Naive thymus-derived CD4-positive, alpha-beta T cell (primary cell): ENCODE measurements at regions not wholly inside any gene's neighbourhood (a gene's known extent, or its start where the extent isn't known, plus 50 kb on each side); places are given as distances from the start of the nearest gene placed in this dataset.

ENCODE experiments used
- ATAC-seq: fragments of 150-1000 bp; cut with Tn5 transposase; 2 replicates; pipeline ENCODE4 v1.10.0; 2021; ENCODE audit warnings: mild to moderate bottlenecking, moderate library complexity
- CTCF ChIA-PET: fragments of 350-600 bp; sonication (Branson Sonifier 250); formaldehyde crosslinking; loops from one replicate; lab custom pipeline; 2021; ENCODE audit warnings: antibody characterized with exemption; lab: Charles Lee
- POLR2A ChIA-PET: fragments of 350-600 bp; sonication (Branson Sonifier 250); formaldehyde crosslinking; loops from one replicate; lab custom pipeline; 2021; ENCODE audit warnings: antibody characterized with exemption, inconsistent platforms; lab: Charles Lee
- DNase-seq, 9 donors: peaks; one replicate each; pipeline versions ENCODE4 v3.0.0 to v3.0.0-alpha.2; 2020 to 2022; ENCODE audit warnings: mixed read lengths in 1 of 9
- H3K27ac ChIP-seq: one replicate; pipeline ENCODE4 v1.7.0; 2013; ENCODE audit warnings: mild to moderate bottlenecking, low read depth, low read length, moderate library complexity
- H3K27me3 ChIP-seq, 2 donors: one replicate each; pipeline ENCODE4 v1.7.0; 2013; ENCODE audit warnings: low read length in 2 of 2, mild to moderate bottlenecking in 2 of 2, moderate library complexity in 2 of 2; ENCODE audit not compliant: control insufficient read depth in 2 of 2, insufficient read depth in 2 of 2
- H3K36me3 ChIP-seq, 3 experiments: 1 replicate in 2 of 3; 2 replicates in 1 of 3; pipeline ENCODE4 v1.7.0; 2013; ENCODE audit warnings: low read length in 3 of 3, mild to moderate bottlenecking in 3 of 3, moderate library complexity in 1 of 3; ENCODE audit not compliant: insufficient read depth in 3 of 3, control insufficient read depth in 2 of 3
- H3K4me1 ChIP-seq, 2 donors: one replicate each; pipeline ENCODE4 v1.7.0; 2013; ENCODE audit warnings: low read length in 2 of 2, mild to moderate bottlenecking in 2 of 2, moderate library complexity in 1 of 2; ENCODE audit not compliant: control insufficient read depth in 2 of 2, insufficient read depth in 2 of 2
- H3K4me3 ChIP-seq: 2 replicates; pipeline ENCODE4 v1.7.0; 2013; ENCODE audit warnings: mild to moderate bottlenecking, low read length
- H3K9me3 ChIP-seq, 3 experiments: 1 replicate in 2 of 3; 2 replicates in 1 of 3; pipeline ENCODE4 v1.7.0; 2013; ENCODE audit warnings: low read length in 3 of 3; ENCODE audit not compliant: control insufficient read depth in 2 of 3
- H3K27ac Mint-ChIP-seq, 9 donors: one replicate each; pipeline ENCODE4 v1.8.0; 2020 to 2022; ENCODE audit warnings: mixed read lengths in 9 of 9, mild to moderate bottlenecking in 8 of 9, moderate library complexity in 5 of 9, inconsistent platforms in 2 of 9
- H3K27me3 Mint-ChIP-seq, 5 donors: one replicate each; pipeline ENCODE4 v1.8.0; 2021 to 2022; ENCODE audit warnings: mixed read lengths in 5 of 5, mild to moderate bottlenecking in 1 of 5
- H3K36me3 Mint-ChIP-seq, 5 donors: one replicate each; pipeline ENCODE4 v1.8.0; 2020 to 2022; ENCODE audit warnings: mixed read lengths in 5 of 5, mild to moderate bottlenecking in 3 of 5, inconsistent platforms in 1 of 5
- H3K4me1 Mint-ChIP-seq, 7 donors: one replicate each; pipeline ENCODE4 v1.8.0; 2020 to 2022; ENCODE audit warnings: mixed read lengths in 7 of 7, mild to moderate bottlenecking in 3 of 7, inconsistent platforms in 1 of 7
- H3K4me3 Mint-ChIP-seq, 10 donors: one replicate each; pipeline ENCODE4 v1.8.0; 2020 to 2022; ENCODE audit warnings: mild to moderate bottlenecking in 10 of 10, mixed read lengths in 10 of 10, moderate library complexity in 6 of 10, inconsistent platforms in 2 of 10
- H3K9me3 Mint-ChIP-seq, 11 donors: one replicate each; pipeline ENCODE4 v1.8.0; 2020 to 2022; ENCODE audit warnings: mixed read lengths in 11 of 11, mild to moderate bottlenecking in 4 of 11, inconsistent platforms in 1 of 11, moderate library complexity in 1 of 11
- intact Hi-C, 2 donors: fragments of 100-400 bp; cut with micrococcal nuclease; formaldehyde crosslinking; loops; one replicate each; pipeline ENCODE4 v1.15.1; 2023

DNA sequence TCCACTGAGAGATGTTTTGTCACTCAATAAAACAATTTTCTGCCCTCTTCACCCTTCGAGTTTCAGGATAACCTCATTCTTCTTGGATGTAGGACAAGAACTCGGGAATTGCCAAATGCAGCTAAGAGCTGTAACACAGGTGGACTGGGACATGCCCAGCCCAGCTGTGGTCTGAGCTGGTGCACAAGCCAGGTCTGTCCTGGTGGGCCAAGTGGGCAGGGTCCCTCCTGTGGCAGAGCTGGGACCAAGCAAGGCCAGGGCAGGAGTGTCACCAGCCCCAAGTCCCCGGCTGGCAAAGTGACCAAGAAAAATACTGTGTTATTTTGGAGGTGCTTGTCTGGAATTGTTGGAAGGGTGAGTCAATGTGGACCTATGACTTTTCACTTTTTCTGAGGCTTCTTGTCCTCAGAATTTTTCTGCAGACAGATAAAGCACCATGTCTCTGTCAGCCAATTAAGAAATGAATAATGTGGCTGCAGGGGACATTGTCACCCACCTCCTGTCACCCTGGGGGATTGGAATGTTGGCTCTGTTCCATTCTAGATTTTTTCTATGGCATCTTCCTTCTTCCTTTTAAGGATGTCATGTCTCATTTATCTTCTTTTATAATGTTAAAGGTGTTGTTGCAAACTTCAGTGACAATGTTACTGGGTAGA, 645.2 kb upstream of the EPHA6 start:
- DNase-seq (no peak), ATAC-seq (no peak)
- CTCF ChIA-PET: no interaction called here
- Histone ChIP-seq H3K27ac (no peak overlapping the region), H3K4me3 (no peak overlapping the region), H3K9me3 (no peaks in the 10 kb centered on the region), H3K4me1 (no peaks in the 10 kb centered on the region), H3K27me3 (no peaks in the 10 kb centered on the region), H3K36me3 (no peaks in the 10 kb centered on the region)
- Mint-ChIP-seq H3K36me3 (no peaks in the 10 kb centered on the region), H3K4me3 (no peak overlapping the region), H3K9me3 (peaks cover 0 to 29% (median 6%) of the 10 kb centered on the region in 11 donors), H3K27ac (no peak overlapping the region), H3K4me1 (no peaks in the 10 kb centered on the region), H3K27me3 (no peaks in the 10 kb centered on the region)
- intact Hi-C loops: no loop called here
- POLR2A ChIA-PET: no interaction called here

DNA sequence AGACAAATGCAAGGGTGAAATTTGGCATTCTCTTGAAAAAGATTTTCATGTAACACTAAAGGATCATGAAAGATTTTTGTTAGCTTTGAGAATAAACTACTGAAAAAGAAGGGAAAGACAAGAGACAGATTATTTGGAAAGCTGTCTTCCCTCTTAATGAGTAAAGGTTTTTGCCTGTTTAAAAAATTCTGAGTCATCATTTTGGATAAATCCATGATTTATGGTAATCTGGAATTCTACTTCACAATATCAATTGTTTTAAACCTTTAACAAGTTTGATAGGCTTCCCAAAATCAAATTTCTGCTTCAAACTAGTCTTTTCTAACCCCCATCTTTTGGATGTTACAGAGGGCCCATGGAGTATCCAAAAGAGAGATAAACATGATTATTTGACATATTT, 641.5 kb upstream of the EPHA6 start:
- CTCF ChIA-PET: no interaction called here
- intact Hi-C loops: no loop called here
- no peak for ATAC-seq
- Mint-ChIP-seq H3K27me3 (no peaks in the 10 kb centered on the region), H3K9me3 (peaks cover 0 to 38% (median 8%) of the 10 kb centered on the region in 11 donors), H3K4me3 (no peak overlapping the region), H3K36me3 (no peaks in the 10 kb centered on the region), H3K27ac (no peak overlapping the region), H3K4me1 (no peaks in the 10 kb centered on the region)
- H3K27ac ChIP-seq: no peak overlapping the region
- H3K9me3 ChIP-seq: peaks cover 0 to 5% (median 4%) of the 10 kb centered on the region in 3 experiments
- H3K4me3 ChIP-seq: no peak overlapping the region
- no peaks in the 10 kb centered on the region for H3K4me1 ChIP-seq
- POLR2A ChIA-PET: no interaction called here
- no peak for DNase-seq
- no peaks in the 10 kb centered on the region for H3K27me3 ChIP-seq
- H3K36me3 ChIP-seq: no peaks in the 10 kb centered on the region

DNA sequence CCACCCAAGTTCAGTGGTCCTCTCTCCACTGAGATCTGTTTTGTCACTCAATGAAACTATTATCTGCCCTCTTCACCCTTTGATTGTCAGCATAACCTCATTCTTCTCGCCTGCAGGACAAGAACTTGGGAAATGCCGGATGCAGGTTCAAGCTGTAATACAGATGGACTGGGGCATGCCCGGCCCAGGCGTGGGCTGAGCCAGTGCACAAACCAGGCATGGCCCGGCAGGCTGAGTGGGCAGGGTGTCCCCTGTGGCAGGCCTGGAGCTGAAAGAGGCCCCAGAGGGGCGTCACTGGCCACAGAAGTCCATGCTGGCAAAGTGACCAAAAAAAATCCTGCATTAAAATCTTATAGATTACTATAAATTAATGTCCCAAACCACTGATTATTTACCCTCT, 638.9 kb upstream of the EPHA6 start:
- DNase-seq (no peak), ATAC-seq (no peak)
- Mint-ChIP-seq H3K36me3 (no peaks in the 10 kb centered on the region), H3K4me3 (no peak overlapping the region), H3K4me1 (no peaks in the 10 kb centered on the region), H3K27ac (no peak overlapping the region), H3K27me3 (no peaks in the 10 kb centered on the region), H3K9me3 (peaks cover 0 to 30% (median 3%) of the 10 kb centered on the region in 11 donors)
- H3K27me3 ChIP-seq: no peaks in the 10 kb centered on the region
- ChIA-PET CTCF (no interaction called here), POLR2A (no interaction called here)
- no peaks in the 10 kb centered on the region for H3K4me1 ChIP-seq
- peaks cover 0 to 5% (median 4%) of the 10 kb centered on the region in 3 experiments for H3K9me3 ChIP-seq
- H3K27ac ChIP-seq: no peak overlapping the region
- H3K4me3 ChIP-seq: no peak overlapping the region
- H3K36me3 ChIP-seq: no peaks in the 10 kb centered on the region
- intact Hi-C loops: no loop called here

DNA sequence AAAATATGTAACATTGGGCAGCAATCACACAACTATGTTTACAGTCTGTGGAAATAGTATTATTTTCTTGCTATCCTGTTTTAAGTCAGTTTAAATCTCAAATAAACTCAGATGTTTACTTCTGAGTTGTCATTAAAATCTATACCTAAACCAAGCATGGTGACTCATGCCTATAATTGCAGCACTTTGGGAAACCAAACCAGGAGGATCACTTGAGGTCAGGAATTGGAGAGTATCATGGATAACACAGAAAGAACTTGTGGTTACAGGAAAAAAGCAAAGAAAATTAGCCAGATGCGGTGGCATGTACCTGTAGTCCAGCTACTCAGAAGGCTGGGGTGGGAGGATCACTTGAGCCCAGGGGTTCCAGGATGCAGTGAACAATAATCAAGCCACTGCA, 631.6 kb upstream of the EPHA6 start:
- Mint-ChIP-seq H3K27me3 (no peaks in the 10 kb centered on the region), H3K27ac (no peak overlapping the region), H3K9me3 (peaks cover 0 to 11% (median 3%) of the 10 kb centered on the region in 11 donors), H3K36me3 (no peaks in the 10 kb centered on the region), H3K4me3 (no peak overlapping the region), H3K4me1 (no peaks in the 10 kb centered on the region)
- Histone ChIP-seq H3K27ac (no peak overlapping the region), H3K4me3 (no peak overlapping the region), H3K4me1 (no peaks in the 10 kb centered on the region), H3K36me3 (no peaks in the 10 kb centered on the region), H3K27me3 (no peaks in the 10 kb centered on the region), H3K9me3 (no peaks in the 10 kb centered on the region)
- DNase-seq: no peak
- no peak for ATAC-seq
- ChIA-PET CTCF (no interaction called here), POLR2A (no interaction called here)
- intact Hi-C loops: no loop called here

DNA sequence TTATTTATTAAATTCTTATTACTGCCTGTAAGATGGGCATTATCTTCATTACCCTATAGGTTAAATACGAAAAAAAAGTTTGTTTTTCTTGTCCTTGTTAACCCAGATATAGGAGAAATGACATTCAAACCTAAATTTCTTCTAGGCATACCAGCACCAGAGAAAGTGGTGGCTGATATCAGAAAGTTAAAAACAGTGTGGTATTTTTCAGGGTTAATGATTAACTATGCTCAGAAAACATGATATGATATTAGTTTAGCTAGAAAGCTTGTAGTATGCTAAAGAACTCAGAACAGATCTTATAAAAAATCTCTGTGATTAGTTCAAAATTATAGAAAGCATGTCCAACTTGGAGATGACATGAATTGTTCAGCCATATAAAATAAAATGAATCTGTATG, 630.5 kb upstream of the EPHA6 start:
- no peaks in the 10 kb centered on the region for H3K4me1 Mint-ChIP-seq
- no peaks in the 10 kb centered on the region for H3K36me3 Mint-ChIP-seq
- DNase-seq (no peak), ATAC-seq (no peak)
- no peaks in the 10 kb centered on the region for H3K27me3 ChIP-seq
- ChIA-PET POLR2A (no interaction called here), CTCF (no interaction called here)
- peaks cover 1 to 11% (median 4%) of the 10 kb centered on the region in 11 donors for H3K9me3 Mint-ChIP-seq
- no peak overlapping the region for H3K4me3 ChIP-seq
- H3K4me1 ChIP-seq: no peaks in the 10 kb centered on the region
- no peaks in the 10 kb centered on the region for H3K9me3 ChIP-seq
- no peak overlapping the region for H3K27ac Mint-ChIP-seq
- intact Hi-C loops: no loop called here
- H3K36me3 ChIP-seq: no peaks in the 10 kb centered on the region
- no peaks in the 10 kb centered on the region for H3K27me3 Mint-ChIP-seq
- H3K4me3 Mint-ChIP-seq: no peak overlapping the region
- H3K27ac ChIP-seq: no peak overlapping the region

DNA sequence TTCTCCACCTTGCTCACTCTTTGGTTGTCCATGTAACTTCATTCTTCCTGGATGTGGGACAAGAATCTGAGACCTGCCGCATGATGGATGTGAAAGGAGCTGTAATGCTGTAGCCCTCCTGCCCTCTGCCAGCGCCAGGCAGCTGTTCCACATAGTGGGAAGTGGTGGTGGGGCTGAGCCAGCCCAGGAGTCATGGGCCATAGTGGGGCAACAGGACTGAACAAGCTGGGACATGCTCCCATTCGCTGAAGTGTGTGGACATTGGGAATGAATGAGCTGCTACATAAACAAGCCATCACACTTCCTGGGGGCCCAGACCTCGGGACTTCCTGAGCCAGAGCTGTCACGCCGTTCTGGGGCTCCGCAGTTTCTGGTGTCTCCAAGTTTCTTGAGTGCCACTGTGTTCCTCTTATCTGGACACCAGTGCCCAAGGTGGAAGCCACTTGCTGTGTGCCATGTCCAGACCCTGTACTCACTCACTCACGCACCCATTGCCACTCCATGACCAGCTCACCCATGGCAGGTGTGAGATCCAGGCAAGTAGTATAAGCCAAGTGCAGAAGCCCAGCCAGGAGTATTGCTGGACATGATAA, 624.3 kb upstream of the EPHA6 start:
- H3K4me1 ChIP-seq: no peaks in the 10 kb centered on the region
- no peak overlapping the region for H3K27ac Mint-ChIP-seq
- no peak for DNase-seq
- H3K27ac ChIP-seq: no peak overlapping the region
- H3K9me3 ChIP-seq: no peaks in the 10 kb centered on the region
- no peaks in the 10 kb centered on the region for H3K36me3 ChIP-seq
- ATAC-seq: no peak
- H3K9me3 Mint-ChIP-seq: peaks cover 0 to 13% (median 2%) of the 10 kb centered on the region in 11 donors
- no peaks in the 10 kb centered on the region for H3K27me3 ChIP-seq
- H3K36me3 Mint-ChIP-seq: no peaks in the 10 kb centered on the region
- H3K4me3 Mint-ChIP-seq: no peak overlapping the region
- H3K27me3 Mint-ChIP-seq: no peaks in the 10 kb centered on the region
- no peak overlapping the region for H3K4me3 ChIP-seq
- ChIA-PET CTCF (no interaction called here), POLR2A (no interaction called here)
- intact Hi-C loops: no loop called here
- no peaks in the 10 kb centered on the region for H3K4me1 Mint-ChIP-seq

DNA sequence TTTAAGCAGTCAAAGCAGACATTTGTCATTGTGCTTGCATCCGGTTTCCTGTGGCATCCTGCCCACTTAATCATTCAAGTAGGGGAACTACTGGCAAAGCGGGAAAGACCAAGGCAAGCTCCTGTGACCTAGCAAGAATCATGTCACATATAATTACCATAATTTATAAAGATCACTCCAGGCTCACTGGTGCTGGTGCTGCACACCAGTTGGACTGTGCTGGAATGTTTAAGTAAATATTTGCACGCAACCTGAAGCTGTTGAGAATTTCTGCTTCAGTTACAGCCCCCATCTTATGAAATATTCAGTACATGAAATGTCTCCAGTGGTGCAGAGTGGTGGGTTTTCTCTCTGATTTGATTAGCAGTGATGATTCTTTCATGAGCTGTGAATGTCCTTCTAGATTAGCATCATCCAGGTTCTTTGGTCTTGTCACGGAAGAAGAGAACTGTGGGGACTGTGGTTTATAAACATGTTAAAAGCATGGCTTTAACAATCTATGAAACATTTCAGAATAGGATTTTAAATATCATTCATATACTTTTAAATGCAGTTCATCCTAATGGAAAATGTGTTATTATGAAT, 621.3 kb upstream of the EPHA6 start:
- H3K4me3 ChIP-seq: no peak overlapping the region
- H3K36me3 ChIP-seq: no peaks in the 10 kb centered on the region
- Mint-ChIP-seq H3K4me3 (no peak overlapping the region), H3K4me1 (no peaks in the 10 kb centered on the region), H3K36me3 (no peaks in the 10 kb centered on the region), H3K27ac (no peak overlapping the region), H3K9me3 (peaks cover 0 to 13% (median 0%) of the 10 kb centered on the region in 11 donors), H3K27me3 (no peaks in the 10 kb centered on the region)
- intact Hi-C loops: no loop called here
- ChIA-PET POLR2A (no interaction called here), CTCF (no interaction called here)
- ATAC-seq (no peak), DNase-seq (no peak)
- no peaks in the 10 kb centered on the region for H3K27me3 ChIP-seq
- H3K9me3 ChIP-seq: no peaks in the 10 kb centered on the region
- no peaks in the 10 kb centered on the region for H3K4me1 ChIP-seq
- no peak overlapping the region for H3K27ac ChIP-seq
